Testis (tissue), 2 donors: ENCODE measurements at regions not wholly inside any gene's neighbourhood (a gene's known extent, or its start where the extent isn't known, plus 50 kb on each side); places are given as distances from the start of the nearest gene placed in this dataset.

ENCODE experiments used
- CTCF ChIP-seq, 3 experiments: fragments of 450-650 bp in 2 of 3; fragments of 200-600 bp in 1 of 3; sonication (generic) in 1 of 3; IDR thresholded peaks; one replicate each; pipeline ENCODE4 v1.5.1; 2016 to 2019; ENCODE audit warnings: antibody characterized with exemption in 3 of 3, mild to moderate bottlenecking in 2 of 3, moderate library complexity in 1 of 3
- POLR2A ChIP-seq: fragments of 450-650 bp; IDR thresholded peaks from one replicate; pipeline ENCODE4 v1.6.1; 2017; ENCODE audit warnings: antibody characterized with exemption, mild to moderate bottlenecking, moderate library complexity

DNA sequence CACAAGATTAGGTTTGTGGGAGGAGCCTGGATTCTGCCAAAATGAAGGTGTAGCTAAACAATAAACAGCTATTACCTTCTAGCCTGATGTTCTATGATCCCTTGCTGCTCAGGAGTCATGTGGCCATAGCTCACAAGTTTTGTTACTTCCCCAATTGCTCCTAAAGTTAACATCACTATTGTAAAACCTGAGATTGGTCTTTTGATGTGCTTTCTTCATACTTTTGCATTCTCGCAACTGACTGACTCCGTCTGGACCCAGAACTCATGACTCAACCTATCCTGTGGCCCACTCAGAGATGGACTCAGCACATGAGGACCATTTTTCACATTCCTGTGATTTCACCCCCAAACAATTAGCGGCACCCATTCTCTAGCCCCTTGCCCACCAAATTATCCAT, 69.1 kb downstream of the PTGS2 start:
- no peak for TF ChIP-seq POLR2A
- no peak for TF ChIP-seq CTCF (IDR thresholded peaks at IDR 0.05)
